GM18508 (cell line): ENCODE measurements at regions not wholly inside any gene's neighbourhood (a gene's known extent, or its start where the extent isn't known, plus 50 kb on each side); places are given as distances from the start of the nearest gene placed in this dataset.

Experiments used
- ATAC-seq: cut with Tn5 transposase; IDR thresholded peaks from one replicate; pipeline ENCODE4 v1.9.1; 2021; ENCODE audit warnings: moderate number of reproducible peaks; ENCODE audit not compliant: insufficient read depth, unreplicated experiment

DNA sequence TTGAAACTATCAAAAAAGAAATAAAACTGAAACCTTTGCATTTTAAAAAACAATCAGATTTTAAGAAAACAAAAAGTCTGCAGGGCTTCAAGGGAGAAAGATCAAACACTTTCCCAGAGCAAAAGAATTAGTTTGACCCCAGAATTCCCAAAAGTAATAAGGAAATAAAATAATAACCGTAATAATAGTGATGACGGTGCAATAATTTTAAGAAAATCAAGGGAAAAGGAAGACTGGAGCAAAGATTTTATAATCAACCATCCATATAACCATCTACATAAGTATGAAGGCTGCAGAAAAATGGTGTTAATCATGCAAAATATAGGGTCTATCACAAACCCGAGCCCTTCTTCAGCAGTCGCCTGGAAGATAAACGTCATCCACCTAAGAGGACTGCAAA lies 634.8 kb downstream of the GALR1 start:
- no peak for ATAC-seq

DNA sequence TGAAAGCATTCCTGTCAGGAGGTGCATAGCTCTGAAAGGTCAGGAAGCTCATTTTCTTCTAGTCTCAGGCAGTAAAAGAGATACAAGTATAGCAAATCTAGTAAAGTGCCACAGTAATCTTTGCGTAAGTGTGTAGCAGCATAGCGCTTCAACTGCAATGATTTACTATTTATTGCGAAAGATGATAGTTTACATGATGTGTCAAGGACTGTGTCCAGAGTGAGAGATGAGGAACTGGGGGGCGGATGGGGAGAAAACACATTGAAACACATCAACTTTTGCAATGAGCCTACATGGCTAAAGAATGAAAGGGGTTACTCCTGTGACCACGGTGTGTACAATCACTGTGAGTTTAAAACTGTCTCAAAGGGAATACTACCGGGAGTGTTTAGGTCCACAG lies 644.4 kb downstream of the GALR1 start:
- ATAC-seq, result no peak

DNA sequence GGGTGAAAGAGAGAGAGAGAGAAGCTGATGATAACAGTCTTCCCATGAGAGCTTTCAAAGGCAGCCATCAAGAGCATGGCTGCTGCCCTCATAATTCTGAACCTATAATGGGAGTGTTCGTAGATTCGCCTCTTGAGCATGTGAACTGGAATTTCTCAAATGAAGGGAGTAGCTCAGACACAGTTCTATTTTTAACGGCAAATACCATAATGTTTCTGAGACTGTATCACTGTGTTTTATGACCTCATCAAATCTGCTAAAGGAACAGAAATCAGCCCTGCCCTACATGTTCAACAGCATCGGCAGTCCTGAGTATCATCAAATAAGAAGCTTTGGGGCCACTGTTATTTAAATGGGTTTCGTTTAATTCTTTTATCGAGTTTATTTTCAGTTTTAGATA lies 645.6 kb downstream of the GALR1 start:
- no peak for ATAC-seq

DNA sequence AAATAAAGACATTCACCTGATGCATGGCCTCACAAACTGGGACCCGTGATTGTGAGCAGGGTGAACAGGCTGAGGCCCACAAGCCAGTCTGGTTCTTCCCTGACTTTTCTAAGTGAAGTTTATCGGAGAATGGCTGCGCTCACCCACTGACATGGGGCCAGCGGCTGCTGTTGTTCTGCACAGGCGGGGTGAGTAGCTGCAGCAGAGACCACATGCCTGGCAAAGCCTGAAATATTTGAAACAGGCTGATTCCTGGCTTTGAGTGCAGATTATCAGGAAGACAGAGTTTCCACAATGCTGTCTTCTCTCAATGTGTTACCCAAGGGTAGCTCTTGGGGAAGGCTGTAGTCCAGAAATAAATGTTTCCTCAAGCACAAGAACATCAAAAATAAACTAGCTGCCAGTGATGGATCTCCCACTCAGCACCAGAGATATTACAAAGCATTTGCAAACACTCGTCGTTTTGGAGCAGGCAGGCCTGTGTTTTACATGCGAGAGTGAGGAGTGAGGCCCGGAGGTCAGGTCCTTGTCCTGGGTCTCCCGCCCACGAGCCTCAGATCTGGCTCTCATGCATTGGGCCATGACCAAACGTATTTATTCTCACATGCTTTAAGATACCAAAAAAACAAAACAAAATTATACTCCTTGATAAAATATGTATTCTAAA lies 647.1 kb downstream of the GALR1 start:
- ATAC-seq, result no peak

DNA sequence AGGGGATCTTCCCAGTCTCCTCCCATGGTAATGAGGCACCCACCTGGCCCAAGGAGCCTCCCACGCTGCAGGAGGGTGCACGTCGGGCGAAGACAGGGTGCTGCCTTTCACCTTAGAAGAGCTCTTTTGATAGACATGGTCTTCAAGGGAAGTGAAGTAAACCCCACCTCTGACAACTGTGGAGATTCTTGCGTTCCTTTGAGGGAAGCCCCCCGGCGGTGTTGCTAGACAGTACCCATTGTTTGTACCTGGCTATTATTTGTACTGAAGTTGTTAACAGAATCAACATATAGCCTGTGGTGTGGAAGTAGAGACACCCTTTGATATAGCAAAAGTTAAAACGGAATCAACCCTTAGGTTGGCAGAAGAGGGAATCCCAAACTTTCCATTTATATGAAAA lies 648.0 kb downstream of the GALR1 start:
- no peak for ATAC-seq

DNA sequence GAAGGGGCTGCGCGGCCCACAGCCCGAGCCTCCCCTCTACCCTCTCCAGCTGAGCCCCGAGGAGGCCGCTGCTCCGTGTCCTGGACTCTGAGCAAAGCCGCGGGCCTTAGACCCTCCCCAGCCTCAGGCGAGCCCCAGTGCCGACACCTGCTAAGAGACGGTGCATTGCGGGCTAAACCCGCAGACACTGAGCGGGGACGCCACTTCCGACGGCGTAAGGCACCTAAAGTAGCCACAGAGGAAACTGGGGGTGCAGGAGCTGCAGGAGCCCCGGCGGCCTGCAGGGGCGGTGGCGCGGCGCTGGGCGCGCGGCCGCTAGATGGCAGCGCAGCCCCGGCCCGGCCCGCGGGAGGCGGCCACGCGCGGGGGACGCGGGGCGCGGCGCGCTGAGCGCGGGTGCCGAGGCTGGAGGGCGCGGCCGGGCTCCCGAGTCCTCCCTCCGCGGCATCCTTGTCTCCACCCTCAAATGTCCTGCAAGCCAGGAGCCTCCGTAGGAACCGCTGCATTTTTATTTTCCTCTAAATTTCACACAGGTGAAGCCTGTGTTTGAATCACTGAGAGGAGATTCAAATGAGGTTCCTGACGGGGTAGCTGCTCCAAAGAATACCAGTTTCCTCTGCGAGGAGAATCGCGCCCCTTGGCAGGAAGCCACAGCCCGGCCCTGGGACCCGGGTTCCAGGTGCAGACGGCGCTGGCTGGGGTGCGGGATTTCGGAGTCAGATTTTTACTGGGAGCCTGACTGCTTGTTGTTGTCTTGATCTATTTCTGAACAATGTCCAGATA lies 650.5 kb downstream of the GALR1 start:
- ATAC-seq, result peak; percentile 89

DNA sequence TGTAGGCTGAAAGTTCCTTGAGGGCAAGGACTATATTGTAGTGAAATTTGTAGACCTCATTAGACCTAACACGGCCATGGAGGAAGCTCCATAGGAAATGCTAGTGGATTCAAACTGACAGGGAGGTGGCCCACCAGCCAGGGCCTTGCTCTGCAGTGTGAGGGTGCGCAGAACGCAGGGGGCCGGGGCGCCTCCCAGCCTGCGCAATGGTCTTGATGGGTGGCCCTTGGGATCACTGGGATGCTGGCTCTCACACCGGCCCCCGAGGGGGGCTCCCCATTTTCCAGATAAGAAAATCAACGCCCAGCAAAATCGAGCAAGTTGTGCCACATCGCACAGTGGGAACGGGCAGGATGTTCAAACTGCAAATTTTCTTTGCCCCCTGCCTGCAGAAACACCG lies 655.4 kb downstream of the GALR1 start:
- no peak for ATAC-seq

DNA sequence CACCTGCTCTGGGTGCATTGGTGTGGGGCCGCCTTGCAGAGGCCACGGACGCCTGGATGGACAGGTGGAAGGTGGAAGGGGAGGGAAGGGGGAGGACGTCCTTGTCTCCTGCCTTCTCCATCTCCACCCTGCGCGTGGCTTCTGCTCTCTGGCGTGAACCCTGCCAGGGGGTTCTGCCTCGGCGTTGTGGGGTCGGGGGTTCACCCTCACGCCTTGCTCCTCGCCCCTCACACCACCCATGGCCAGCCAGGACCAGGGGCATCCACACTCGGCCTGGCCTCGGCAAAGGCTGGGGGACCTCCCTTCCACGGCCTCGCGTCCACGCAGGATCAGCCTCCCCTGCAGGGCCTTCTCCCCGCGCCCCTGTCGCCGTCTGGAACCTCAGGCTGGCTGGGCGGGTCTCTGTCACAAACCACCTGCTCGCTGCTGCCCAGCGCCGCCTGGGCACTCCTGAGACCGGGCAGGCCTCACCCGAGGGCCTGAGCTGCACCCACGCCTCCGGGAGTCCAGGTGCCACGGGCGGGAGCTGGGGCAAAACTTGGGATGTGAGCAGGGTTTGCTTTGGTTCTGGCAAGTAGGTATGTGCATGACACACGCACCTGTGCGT lies 655.9 kb downstream of the GALR1 start:
- ATAC-seq, result no peak

DNA sequence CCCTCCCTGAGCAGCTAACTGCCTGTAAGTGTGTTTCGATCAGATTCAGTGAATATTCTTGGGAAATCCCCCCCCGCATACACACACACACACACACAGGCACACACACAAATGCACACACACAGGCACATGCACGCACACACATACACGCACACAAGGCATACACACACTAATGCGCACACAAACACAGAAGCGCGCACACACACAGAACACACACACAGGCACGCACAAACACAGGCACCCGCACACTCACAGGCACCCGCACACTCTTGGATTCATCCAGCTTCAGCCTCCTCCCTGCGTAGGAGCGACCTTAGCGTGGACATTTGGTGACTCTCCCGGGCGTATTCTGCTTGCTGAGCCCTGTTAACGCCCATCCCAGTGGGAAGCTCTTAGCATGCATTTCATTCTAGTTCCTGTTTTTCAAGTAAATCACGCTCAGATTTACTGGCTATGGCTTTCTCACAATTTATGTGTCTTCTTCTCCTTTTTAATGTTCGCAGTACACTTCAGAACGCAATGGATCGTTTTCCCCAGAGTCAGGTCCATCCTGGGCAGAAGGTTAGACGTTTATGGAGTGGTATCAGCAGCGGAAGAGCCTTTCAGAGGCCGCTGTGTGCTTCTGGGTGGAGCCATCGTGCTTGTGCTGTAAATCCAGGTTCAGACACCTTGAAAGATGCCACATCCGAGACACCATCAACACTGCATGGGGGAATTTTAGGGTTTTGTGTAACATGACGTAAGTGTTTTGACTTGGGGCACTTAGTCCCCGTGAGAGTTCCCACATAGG lies 656.6 kb downstream of the GALR1 start:
- ATAC-seq, result no peak

DNA sequence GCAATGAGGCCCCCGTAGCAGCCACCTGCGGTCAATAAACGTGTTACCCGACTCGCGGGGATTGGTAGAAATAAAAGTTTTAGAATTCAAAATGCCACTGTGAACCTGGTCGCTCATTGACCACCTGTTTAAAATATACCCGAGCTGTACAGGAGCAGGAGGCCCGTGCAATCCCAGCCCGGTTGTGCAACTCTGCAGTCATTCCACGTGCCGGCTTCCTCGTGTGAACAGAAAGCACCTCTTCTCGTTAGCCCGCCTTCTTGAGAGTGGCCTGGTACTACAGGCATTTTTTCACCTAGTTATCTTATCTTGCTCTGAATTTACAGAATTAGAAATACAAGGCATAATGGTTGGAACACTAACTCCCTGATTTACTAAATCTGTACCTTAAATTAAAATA lies 660.7 kb downstream of the GALR1 start:
- no peak for ATAC-seq

DNA sequence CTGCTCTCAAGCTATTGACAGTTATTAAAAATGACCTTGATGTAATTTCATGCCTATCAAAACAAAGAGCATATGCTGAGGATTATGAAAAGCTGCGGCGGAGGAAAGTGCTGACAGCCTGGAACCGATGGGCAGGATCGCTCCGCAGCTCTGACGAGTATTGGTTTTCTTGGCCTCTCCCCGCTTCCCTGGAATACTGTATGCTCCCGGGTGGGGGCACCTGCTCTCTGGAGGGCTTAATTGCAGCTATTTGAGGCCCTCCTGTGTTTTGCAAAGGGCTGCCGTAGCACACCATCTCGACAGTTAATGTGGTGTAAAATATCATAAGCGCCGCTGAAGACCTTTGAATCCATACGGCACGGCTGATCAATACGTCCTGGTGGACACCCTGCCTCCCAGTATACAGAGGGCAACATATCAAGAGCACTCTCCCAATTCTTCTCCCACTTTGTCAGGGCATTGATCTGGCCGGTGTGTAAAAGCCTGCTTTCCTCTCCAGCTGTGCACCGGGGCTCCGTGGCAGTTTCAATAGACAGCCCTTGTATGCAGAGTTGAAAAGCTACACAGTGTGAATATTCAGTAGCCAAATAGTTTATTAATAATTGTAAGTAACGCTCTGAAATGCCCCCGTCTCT lies 662.4 kb downstream of the GALR1 start:
- ATAC-seq, result no peak

DNA sequence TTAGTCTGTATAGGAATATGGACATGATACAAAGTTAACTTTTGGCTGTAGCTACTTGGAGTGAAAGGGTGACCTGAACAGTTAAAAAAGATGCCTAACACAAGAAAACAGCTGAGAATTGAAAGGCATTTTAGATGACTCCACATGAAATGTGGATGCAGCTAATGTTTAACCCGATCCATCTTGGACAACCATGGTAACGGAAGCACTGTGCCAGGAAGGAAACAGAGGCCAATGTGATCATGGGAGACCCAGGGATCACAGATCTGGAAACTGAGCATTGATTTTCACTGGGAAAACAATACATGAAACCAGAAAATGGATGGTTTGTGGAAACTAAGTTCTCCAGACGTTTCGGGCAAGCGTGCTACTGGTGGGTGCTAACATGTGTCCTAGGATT lies 669.1 kb downstream of the GALR1 start:
- no peak for ATAC-seq

DNA sequence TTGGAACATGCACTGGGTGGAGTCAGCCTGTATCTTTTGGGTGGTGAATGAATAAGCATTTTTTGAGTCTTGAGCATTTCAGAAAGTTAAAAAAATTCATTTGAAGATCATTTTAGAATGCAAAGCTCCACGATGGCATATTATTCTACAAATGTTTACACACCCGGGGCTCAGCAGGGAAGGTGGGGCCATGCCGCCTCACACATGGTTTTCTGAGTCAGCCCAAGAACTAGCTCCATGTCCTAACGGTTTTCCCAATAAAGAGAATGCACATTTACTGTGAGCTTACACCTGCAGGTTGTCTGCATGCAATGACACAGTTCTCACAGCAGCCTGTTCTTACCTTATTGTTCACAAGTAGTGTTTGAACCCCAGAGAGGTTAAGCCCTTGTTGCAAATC lies 670.3 kb downstream of the GALR1 start:
- no peak for ATAC-seq

DNA sequence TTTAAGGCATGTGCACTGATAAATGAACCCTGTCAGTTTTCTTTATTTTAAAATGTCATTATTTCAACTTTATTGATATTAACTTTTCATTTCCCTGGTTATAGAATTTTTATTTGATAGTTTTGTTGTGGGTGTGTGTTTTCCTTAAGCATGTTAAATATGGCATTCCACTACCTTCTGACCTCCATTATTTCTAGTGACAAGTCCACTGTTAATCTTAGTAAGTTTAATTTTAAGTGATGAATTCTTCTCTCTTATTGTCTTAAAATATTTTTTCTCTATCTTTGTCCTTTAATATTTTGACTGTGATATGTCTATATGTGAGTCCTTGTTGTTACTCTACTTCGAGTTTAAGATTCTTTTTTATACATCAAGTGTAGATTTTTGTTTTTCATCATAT lies 685.7 kb downstream of the GALR1 start:
- no peak for ATAC-seq

DNA sequence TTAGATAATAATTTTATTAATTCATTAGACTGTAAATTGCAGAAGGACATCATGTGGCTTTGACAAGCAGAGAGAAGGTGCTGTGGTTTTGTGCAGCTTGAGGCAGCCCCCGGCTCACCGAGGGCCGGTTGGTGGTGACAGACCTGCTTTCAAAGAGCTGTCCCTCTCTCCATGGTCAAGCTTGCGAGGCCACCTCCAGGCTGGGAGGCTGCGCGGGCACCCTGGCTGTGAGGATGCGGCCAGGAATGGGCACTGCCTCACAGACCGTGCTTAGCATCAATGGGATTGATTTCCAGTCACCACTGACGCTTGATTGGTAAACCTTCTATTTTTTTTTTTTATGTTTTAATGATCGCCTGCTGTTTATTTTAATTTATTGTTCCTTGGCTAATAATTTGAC lies 690.9 kb downstream of the GALR1 start:
- ATAC-seq, result no peak

DNA sequence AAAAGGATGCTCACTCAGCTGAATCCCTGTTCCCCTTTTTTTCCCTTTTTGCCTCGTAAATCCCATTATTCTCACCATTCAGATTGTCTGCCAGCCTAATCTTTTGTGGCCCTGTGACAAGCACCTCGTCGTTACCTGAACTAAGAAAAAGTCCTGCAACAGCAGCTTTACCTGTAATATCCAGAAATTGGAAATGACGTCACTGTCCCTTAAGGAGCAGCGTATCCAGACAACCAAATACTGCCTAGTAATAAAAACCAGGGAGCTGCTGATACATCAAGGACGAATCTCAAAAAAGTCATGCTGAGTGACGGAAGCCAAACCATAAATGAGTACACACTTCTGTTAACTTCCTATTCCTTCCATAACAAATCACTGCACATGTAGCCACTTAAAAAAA lies 694.9 kb downstream of the GALR1 start:
- no peak for ATAC-seq

DNA sequence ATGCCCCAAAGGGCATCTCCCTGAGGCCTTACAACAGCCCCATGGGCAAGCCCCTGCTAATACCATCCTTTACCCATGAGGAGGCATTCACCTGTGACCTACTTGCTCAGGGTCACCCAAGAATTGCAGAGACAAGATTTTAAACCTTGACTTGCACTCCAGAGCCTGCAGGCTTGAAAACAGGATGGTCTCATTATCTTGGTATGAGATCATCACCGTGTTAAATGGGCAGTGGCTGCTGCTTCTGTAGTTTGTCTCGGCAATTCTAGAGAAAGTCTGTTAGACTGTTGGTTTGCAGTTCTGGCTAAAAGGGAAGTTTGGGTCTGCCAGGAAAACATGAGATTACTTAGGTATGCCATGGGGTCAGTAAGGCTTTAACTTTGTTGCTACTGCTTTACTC lies 698.9 kb downstream of the GALR1 start:
- no peak for ATAC-seq

DNA sequence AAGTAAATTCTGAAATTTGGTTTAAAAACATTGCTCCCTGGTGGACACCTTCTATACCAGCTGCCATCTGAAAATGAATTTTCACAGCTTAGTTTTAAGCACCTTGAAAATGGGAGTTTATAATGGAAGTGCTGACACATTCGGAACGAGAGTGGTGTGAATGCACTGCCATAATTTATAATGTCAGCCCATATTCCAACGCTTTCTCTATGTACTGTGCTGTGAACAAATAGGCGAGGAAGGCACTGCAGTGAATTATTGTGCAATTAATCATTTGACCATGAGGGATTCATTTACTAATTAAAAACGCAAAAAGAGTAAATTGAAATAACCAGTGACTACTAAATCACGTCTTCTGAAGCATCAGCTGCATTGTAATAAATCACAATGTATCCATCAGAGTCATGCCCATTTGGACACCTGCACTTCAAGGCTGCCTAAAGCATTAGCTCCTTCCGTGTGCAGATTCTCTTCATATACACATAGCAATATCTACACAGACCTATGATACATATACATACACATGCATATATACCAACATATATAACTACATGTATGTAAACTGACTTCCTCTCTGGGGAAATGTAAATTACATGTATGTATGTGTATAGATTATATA lies 699.8 kb downstream of the GALR1 start:
- no peak for ATAC-seq

DNA sequence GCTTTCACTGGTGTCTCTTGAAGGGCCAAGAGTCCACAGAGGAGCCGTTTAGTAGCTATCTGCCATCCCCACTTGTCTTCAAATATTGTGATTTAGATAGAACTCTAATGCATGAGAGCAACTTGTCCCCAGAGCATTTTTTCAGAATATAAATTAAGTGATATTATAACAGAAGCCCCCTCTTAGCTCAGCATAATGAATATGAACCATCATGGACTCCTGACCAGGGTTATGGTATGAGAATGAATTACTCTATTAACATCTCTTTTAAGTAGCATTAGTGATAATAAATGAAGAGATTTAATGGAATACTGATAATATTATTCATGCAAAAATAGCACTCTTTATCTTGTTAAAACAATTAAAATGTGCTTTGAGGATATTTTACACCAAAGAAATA lies 709.6 kb downstream of the GALR1 start:
- ATAC-seq, result no peak

DNA sequence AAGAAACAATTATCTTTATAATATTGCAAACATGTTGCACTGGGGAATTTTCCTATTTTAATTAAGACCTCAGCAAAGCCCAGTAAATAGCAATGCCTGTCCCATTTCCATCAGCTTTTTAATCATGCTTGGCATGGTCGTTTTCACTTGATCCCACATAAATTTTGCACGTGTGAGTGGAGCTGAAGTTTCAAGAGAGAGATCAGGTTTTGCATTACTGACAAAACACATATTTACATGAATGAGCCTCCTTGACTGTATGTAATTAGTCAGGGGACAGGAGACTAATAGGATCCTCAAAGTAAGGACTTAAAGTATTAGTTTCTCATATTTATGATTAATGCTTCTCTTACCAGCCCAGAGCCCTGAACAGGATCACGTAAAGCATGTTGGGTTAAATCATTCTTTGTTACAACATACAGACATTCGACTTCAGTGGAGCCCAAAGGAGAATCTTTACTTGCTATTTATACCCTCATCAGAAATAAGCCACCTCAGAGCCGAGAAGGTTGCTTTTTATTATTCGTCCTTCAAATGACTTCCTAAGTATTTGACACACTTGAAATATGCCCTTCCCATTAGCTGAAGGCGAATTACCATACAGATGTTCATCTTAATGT lies 711.3 kb downstream of the GALR1 start:
- ATAC-seq, result no peak
